ENCODE measurements at regions not wholly inside any gene's neighbourhood (a gene's known extent, or its start where the extent isn't known, plus 50 kb on each side); places are given as distances from the start of the nearest gene placed in this dataset.

- no peaks in the 10 kb centered on the region for H4K20me1 ChIP-seq (ENCODE audit: insufficient read depth, low read length)
- DNase-seq (peak; percentile 27), ATAC-seq (ENCODE audit: insufficient read depth, low read depth) (0 out of 3 replicates have a peak, but pooled peaks have one; percentile 9)
- H3K9ac ChIP-seq (ENCODE audit: low read depth, low read length) = no peak overlapping the region
- H3K9me3 ChIP-seq (ENCODE audit: insufficient read depth, low read length, severe bottlenecking) = no peaks in the 10 kb centered on the region
- H3K4me2 ChIP-seq (ENCODE audit: insufficient read depth, low read length) = no peak overlapping the region
- no peaks in the 10 kb centered on the region for H3K27me3 ChIP-seq (ENCODE audit: insufficient read depth, low read length, poor library complexity)
- H3K4me1 ChIP-seq (ENCODE audit: insufficient read depth, low read length) = peaks cover 21% of the 10 kb centered on the region
- H2AFZ ChIP-seq (ENCODE audit: low read depth, low read length) = no peak overlapping the region
- TF ChIP-seq CTCF (IDR thresholded peaks at IDR 0.05; ENCODE audit: borderline replicate concordance, extremely low read depth, low read length, poor library complexity, severe bottlenecking) = no peak
- no peak for TF ChIP-seq EZH2 (IDR thresholded peaks at IDR 0.05; ENCODE audit: borderline replicate concordance, low read depth, low read length, severe bottlenecking)
- H3K27ac ChIP-seq (ENCODE audit: low read length) = no peak overlapping the region
- no peaks in the 10 kb centered on the region for H3K36me3 ChIP-seq (ENCODE audit: insufficient read depth, low read length)
- peaks cover 8% of the 10 kb centered on the region for H3K79me2 ChIP-seq (ENCODE audit: insufficient read depth, low read length)
- H3K4me3 ChIP-seq (ENCODE audit: low read depth in 1 of 2, low read length in 2 of 2) = no peak overlapping the region
Observed at GRCh38 chr2:64914735-64915509, 74.3 kb upstream of the SLC1A4 start.

- no peak for ATAC-seq (ENCODE audit: insufficient read depth, low read depth)
Observed at GRCh38 chr2:64915510-64915900, 73.7 kb upstream of the SLC1A4 start.

GRCh38 chr2:64918220-64918886 is 70.8 kb upstream of the SLC1A4 start:
- peaks cover 8% of the 10 kb centered on the region for H3K79me2 ChIP-seq (ENCODE audit: insufficient read depth, low read length)
- H3K4me2 ChIP-seq (ENCODE audit: insufficient read depth, low read length) = peak overlapping the region; percentile 83
- H3K4me3 ChIP-seq (ENCODE audit: low read depth in 1 of 2, low read length in 2 of 2) = peak overlapping the region; percentile 35 to 62
- peaks cover 18% of the 10 kb centered on the region for H3K4me1 ChIP-seq (ENCODE audit: insufficient read depth, low read length)
- no peak for ATAC-seq (ENCODE audit: insufficient read depth, low read depth)
- H3K9me3 ChIP-seq (ENCODE audit: insufficient read depth, low read length, severe bottlenecking) = no peaks in the 10 kb centered on the region
- peak overlapping the region; percentile 59 for H3K9ac ChIP-seq (ENCODE audit: low read depth, low read length)
- H3K27me3 ChIP-seq (ENCODE audit: insufficient read depth, low read length, poor library complexity) = no peaks in the 10 kb centered on the region
- H2AFZ ChIP-seq (ENCODE audit: low read depth, low read length) = peak overlapping the region; percentile 92
- no peaks in the 10 kb centered on the region for H3K36me3 ChIP-seq (ENCODE audit: insufficient read depth, low read length)
- TF ChIP-seq CTCF (IDR thresholded peaks at IDR 0.05; ENCODE audit: borderline replicate concordance, extremely low read depth, low read length, poor library complexity, severe bottlenecking) (no peak), EZH2 (IDR thresholded peaks at IDR 0.05; ENCODE audit: borderline replicate concordance, low read depth, low read length, severe bottlenecking) (no peak)
- no peaks in the 10 kb centered on the region for H4K20me1 ChIP-seq (ENCODE audit: insufficient read depth, low read length)
- H3K27ac ChIP-seq (ENCODE audit: low read length) = peak overlapping the region; percentile 85
- no peak for DNase-seq

More at GRCh38 chr2:64915510-64915900, 73.7 kb upstream of the SLC1A4 start:
- no peak overlapping the region for H3K4me3 ChIP-seq (ENCODE audit: low read depth in 1 of 2, low read length in 2 of 2)
- no peaks in the 10 kb centered on the region for H3K36me3 ChIP-seq (ENCODE audit: insufficient read depth, low read length)
- peaks cover 21% of the 10 kb centered on the region for H3K4me1 ChIP-seq (ENCODE audit: insufficient read depth, low read length)
- no peak for TF ChIP-seq EZH2 (IDR thresholded peaks at IDR 0.05; ENCODE audit: borderline replicate concordance, low read depth, low read length, severe bottlenecking)
- no peak for TF ChIP-seq CTCF (IDR thresholded peaks at IDR 0.05; ENCODE audit: borderline replicate concordance, extremely low read depth, low read length, poor library complexity, severe bottlenecking)
- peaks cover 8% of the 10 kb centered on the region for H3K79me2 ChIP-seq (ENCODE audit: insufficient read depth, low read length)
- H3K9me3 ChIP-seq (ENCODE audit: insufficient read depth, low read length, severe bottlenecking) = no peaks in the 10 kb centered on the region
- H2AFZ ChIP-seq (ENCODE audit: low read depth, low read length) = no peak overlapping the region
- H3K4me2 ChIP-seq (ENCODE audit: insufficient read depth, low read length) = no peak overlapping the region
- H3K27me3 ChIP-seq (ENCODE audit: insufficient read depth, low read length, poor library complexity) = no peaks in the 10 kb centered on the region
- DNase-seq = no peak
- no peak overlapping the region for H3K27ac ChIP-seq (ENCODE audit: low read length)
- no peak overlapping the region for H3K9ac ChIP-seq (ENCODE audit: low read depth, low read length)
- H4K20me1 ChIP-seq (ENCODE audit: insufficient read depth, low read length) = no peaks in the 10 kb centered on the region

Data from DND-41 (cell line).